Body of pancreas (tissue), 4 donors: ENCODE measurements at regions not wholly inside any gene's neighbourhood (a gene's known extent, or its start where the extent isn't known, plus 50 kb on each side); places are given as distances from the start of the nearest gene placed in this dataset.

ENCODE experiments used
- ATAC-seq: fragments of 150-250 bp; one replicate; pipeline ENCODE4 v1.9.1; 2016
- DNase-seq, 4 donors: peaks; one replicate each; pipeline ENCODE4 v3.0.0-alpha.2; 2019
- H3K27ac ChIP-seq, 4 donors: fragments of 200-600 bp; sonication (generic); 1 replicate in 3 of 4; 2 replicates in 1 of 4; pipeline versions ENCODE4 v1.5.1 to v1.6.1; 2016 to 2019; ENCODE audit warnings: mild to moderate bottlenecking in 1 of 4, mixed read lengths in 1 of 4, moderate library complexity in 1 of 4
- H3K27me3 ChIP-seq, 2 donors: fragments of 200-600 bp; sonication (generic); one replicate each; pipeline ENCODE4 v1.6.0; 2016; ENCODE audit warnings: mild to moderate bottlenecking in 1 of 2
- H3K36me3 ChIP-seq, 2 donors: fragments of 200-600 bp; sonication (generic); replicated peaks in 1 of 2; 2 replicates each; pipeline ENCODE4 v1.5.1; 2016; ENCODE audit warnings: low read depth in 2 of 2; ENCODE audit not compliant: insufficient read depth in 1 of 2
- H3K4me1 ChIP-seq: fragments of 200-600 bp; sonication (generic); one replicate; pipeline ENCODE4 v1.6.0; 2016
- H3K4me3 ChIP-seq, 2 donors: fragments of 200-600 bp; sonication (generic); 1 replicate in 1 of 2; 2 replicates in 1 of 2; pipeline ENCODE4 v1.5.1; 2016 to 2019
- H3K9me3 ChIP-seq, 3 donors: fragments of 200-600 bp; sonication (generic); 1 replicate in 2 of 3; 2 replicates in 1 of 3; pipeline ENCODE4 v1.5.1; 2016
- POLR2A ChIP-seq, 3 donors: fragments of 450-650 bp; IDR thresholded peaks; one replicate each; pipeline ENCODE4 v1.6.1; 2016; ENCODE audit warnings: antibody characterized with exemption in 3 of 3, mild to moderate bottlenecking in 2 of 3
- WGBS, 2 donors: methylation state at CpG; one replicate each; pipeline ENCODE4 v1.1.5; 2017; 5-methylcytosine and 5-hydroxymethylcytosine counted together
- intact Hi-C: fragments of 100-400 bp; cut with DNase I; formaldehyde crosslinking; loops from one replicate; pipeline ENCODE4 v1.15.1; 2023
- TF ChIP-seq, protein P1 (sequence below), 7 experiments: fragments of 450-650 bp in 4 of 7; fragments of 200-600 bp in 3 of 7; sonication (generic) in 3 of 7; IDR thresholded peaks; one replicate each; pipeline ENCODE4 v1.5.1; 2016 to 2019; ENCODE audit warnings: antibody characterized with exemption in 7 of 7

- intact Hi-C loops, result no loop called here
- Histone ChIP-seq H3K9me3 (no peaks in the 10 kb centered on the region), H3K27ac (no peak overlapping the region)
Observed at GRCh38 chr15:31160740-31161495, 59.4 kb upstream of the TRPM1 start.

DNA sequence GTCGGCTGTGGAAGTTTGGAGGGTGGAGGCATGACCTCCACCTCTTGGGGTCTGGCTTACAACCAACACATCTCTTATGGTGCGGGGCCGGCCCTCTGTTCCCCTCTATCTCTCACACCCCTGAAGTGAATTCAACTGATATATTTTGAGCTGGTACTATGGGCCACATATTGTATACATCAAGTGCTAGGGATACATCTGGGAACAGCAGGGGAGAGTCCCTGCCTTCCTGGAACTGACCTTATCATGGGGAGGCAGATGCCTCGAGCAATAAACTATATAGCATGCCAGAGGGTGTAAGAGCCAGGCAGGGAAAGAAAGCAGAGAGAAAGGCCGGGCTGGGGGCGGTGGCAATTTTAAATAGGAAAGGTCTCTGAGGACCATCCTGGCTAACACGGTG is 60.4 kb upstream of the TRPM1 start:
- Histone ChIP-seq H3K36me3 (no peaks in the 10 kb centered on the region), H3K27me3 (no peaks in the 10 kb centered on the region), H3K9me3 (no peaks in the 10 kb centered on the region), H3K27ac (no peak overlapping the region), H3K4me3 (no peak overlapping the region), H3K4me1 (peaks cover 31% of the 10 kb centered on the region)
- no peak for ATAC-seq
- no peak for TF ChIP-seq POLR2A (IDR thresholded peaks at IDR 0.05)
- TF ChIP-seq, protein P1, sequence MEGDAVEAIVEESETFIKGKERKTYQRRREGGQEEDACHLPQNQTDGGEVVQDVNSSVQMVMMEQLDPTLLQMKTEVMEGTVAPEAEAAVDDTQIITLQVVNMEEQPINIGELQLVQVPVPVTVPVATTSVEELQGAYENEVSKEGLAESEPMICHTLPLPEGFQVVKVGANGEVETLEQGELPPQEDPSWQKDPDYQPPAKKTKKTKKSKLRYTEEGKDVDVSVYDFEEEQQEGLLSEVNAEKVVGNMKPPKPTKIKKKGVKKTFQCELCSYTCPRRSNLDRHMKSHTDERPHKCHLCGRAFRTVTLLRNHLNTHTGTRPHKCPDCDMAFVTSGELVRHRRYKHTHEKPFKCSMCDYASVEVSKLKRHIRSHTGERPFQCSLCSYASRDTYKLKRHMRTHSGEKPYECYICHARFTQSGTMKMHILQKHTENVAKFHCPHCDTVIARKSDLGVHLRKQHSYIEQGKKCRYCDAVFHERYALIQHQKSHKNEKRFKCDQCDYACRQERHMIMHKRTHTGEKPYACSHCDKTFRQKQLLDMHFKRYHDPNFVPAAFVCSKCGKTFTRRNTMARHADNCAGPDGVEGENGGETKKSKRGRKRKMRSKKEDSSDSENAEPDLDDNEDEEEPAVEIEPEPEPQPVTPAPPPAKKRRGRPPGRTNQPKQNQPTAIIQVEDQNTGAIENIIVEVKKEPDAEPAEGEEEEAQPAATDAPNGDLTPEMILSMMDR (IDR thresholded peaks at IDR 0.05), result no peak
- intact Hi-C loops, result no loop called here
- DNase-seq, result no peak
- 90% methylated on average over 7 of the region's 7 CpGs for WGBS, 2 donors

More at GRCh38 chr15:31160740-31161495, 59.4 kb upstream of the TRPM1 start:
- TF ChIP-seq, protein P1 (IDR thresholded peaks at IDR 0.05), result no peak
- no peak for TF ChIP-seq POLR2A (IDR thresholded peaks at IDR 0.05)
- Histone ChIP-seq H3K4me3 (no peak overlapping the region), H3K36me3 (no peaks in the 10 kb centered on the region), H3K4me1 (peaks cover 31% of the 10 kb centered on the region), H3K27me3 (no peaks in the 10 kb centered on the region)
- ATAC-seq (no peak), DNase-seq (no peak)
- WGBS, 2 donors, result 88 to 92% methylated on average over 10 to 25 of the region's 25 CpGs

- Histone ChIP-seq H3K4me3 (no peak overlapping the region), H3K4me1 (peaks cover 25% of the 10 kb centered on the region), H3K9me3 (no peaks in the 10 kb centered on the region), H3K27me3 (no peaks in the 10 kb centered on the region), H3K27ac (no peak overlapping the region), H3K36me3 (no peaks in the 10 kb centered on the region)
- ATAC-seq (no peak), DNase-seq (no peak)
- TF ChIP-seq, protein P1 (IDR thresholded peaks at IDR 0.05), result no peak
- no peak for TF ChIP-seq POLR2A (IDR thresholded peaks at IDR 0.05)
- 79 to 84% methylated on average over 15 to 16 of the region's 16 CpGs for WGBS, 2 donors
- intact Hi-C loops, result no loop called here
Observed at GRCh38 chr15:31162721-31163510, 61.4 kb upstream of the TRPM1 start.

DNA sequence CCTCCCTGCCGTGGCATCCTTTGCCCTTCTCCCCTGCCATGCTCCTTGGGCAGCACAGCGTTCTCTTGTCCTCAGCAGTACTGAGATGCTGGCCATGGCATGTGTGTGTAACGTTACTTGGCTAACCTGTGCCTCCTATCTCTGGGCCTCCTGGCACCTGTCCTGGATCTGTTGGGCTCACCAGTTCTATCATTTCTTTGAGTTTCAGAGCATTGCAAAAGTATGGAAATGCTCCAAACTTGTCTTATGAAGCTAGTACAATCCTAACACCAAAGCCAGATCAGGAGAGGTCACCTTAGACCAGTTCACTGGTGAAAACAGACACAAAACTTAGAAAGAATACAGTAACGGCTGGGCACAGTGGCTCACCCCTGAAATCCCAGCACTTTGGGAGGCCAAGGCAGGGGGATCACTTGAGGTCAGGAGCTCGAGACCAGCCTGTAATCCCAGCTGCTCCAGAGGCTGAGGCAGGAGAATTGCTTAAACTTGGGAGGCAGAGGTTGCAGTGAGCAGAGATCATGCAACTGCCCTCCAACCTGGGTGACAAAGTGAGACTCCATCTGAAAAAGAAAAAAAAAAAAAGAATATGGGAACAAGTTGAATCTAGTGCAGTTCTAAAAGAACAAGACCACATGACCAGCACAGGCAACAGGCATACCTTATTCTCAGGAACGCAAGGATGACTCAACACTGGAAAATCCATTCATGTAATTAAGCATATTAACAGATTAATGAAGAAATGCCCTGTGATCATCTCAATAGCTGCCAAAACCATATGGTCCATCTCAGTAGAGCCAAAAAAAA is 62.4 kb upstream of the TRPM1 start:
- 46 to 51% methylated on average over 6 of the region's 6 CpGs for WGBS, 2 donors
- TF ChIP-seq POLR2A (IDR thresholded peaks at IDR 0.05), result no peak
- TF ChIP-seq, protein P1 (IDR thresholded peaks at IDR 0.05), result no peak
- Histone ChIP-seq H3K4me3 (no peak overlapping the region), H3K9me3 (no peaks in the 10 kb centered on the region), H3K27ac (no peak overlapping the region), H3K4me1 (peaks cover 14% of the 10 kb centered on the region), H3K36me3 (no peaks in the 10 kb centered on the region), H3K27me3 (no peaks in the 10 kb centered on the region)
- intact Hi-C loops, result no loop called here
- no peak for DNase-seq
- no peak for ATAC-seq
